CD4-positive, alpha-beta T cell (primary cell): ENCODE measurements at regions not wholly inside any gene's neighbourhood (a gene's known extent, or its start where the extent isn't known, plus 50 kb on each side); places are given as distances from the start of the nearest gene placed in this dataset.

Source experiments
- ATAC-seq: fragments of 200-7000 bp; cut with Tn5 transposase; one replicate; pipeline ENCODE4 v1.10.0; 2022; ENCODE audit warnings: mild to moderate bottlenecking; ENCODE audit not compliant: poor library complexity
- CTCF ChIA-PET: fragments of 350-600 bp; sonication (Branson Sonifier 250); formaldehyde crosslinking; loops from one replicate; lab custom pipeline; 2021; ENCODE audit warnings: antibody characterized with exemption, inconsistent platforms; lab: Charles Lee
- POLR2A ChIA-PET: fragments of 350-600 bp; sonication (Branson Sonifier 250); formaldehyde crosslinking; loops from one replicate; lab custom pipeline; 2021; ENCODE audit warnings: antibody characterized with exemption, inconsistent platforms; lab: Charles Lee
- DNase-seq, 14 experiments: peaks; one replicate each; pipeline ENCODE4 v3.0.0-alpha.2; 2013 to 2020; ENCODE audit warnings: mixed read lengths in 2 of 14
- H3K27ac ChIP-seq, 2 donors: one replicate each; pipeline versions ENCODE4 v1.5.1 to v1.7.0; 2013; ENCODE audit warnings: low read length in 2 of 2, low read depth in 1 of 2, mild to moderate bottlenecking in 1 of 2
- H3K27me3 ChIP-seq, 2 experiments: 1 replicate in 1 of 2; 2 replicates in 1 of 2; pipeline versions ENCODE4 v1.6.1 to v1.7.0; 2013; ENCODE audit warnings: low read length in 2 of 2, control low read depth in 1 of 2, mild to moderate bottlenecking in 1 of 2, moderate library complexity in 1 of 2; ENCODE audit not compliant: insufficient read depth in 2 of 2, control insufficient read depth in 1 of 2
- H3K36me3 ChIP-seq: one replicate; pipeline ENCODE4 v1.6.1; 2013; ENCODE audit warnings: low read length, control low read depth; ENCODE audit not compliant: insufficient read depth
- H3K4me1 ChIP-seq: one replicate; pipeline ENCODE4 v1.6.1; 2013; ENCODE audit warnings: low read length, control low read depth; ENCODE audit not compliant: insufficient read depth
- H3K4me3 ChIP-seq: one replicate; pipeline ENCODE4 v1.5.1; 2013; ENCODE audit warnings: mild to moderate bottlenecking, low read length, moderate library complexity
- H3K9me3 ChIP-seq, 2 experiments: 1 replicate in 1 of 2; 2 replicates in 1 of 2; pipeline versions ENCODE4 v1.6.1 to v1.7.0; 2013; ENCODE audit warnings: low read length in 2 of 2, mild to moderate bottlenecking in 2 of 2, control low read depth in 1 of 2, moderate library complexity in 1 of 2; ENCODE audit not compliant: control insufficient read depth in 1 of 2, insufficient read depth in 1 of 2
- H3K27ac Mint-ChIP-seq: one replicate; pipeline ENCODE4 v1.8.0; 2020; ENCODE audit warnings: mixed read lengths
- H3K27me3 Mint-ChIP-seq: one replicate; pipeline ENCODE4 v1.8.0; 2021; ENCODE audit warnings: mixed read lengths
- H3K36me3 Mint-ChIP-seq: one replicate; pipeline ENCODE4 v1.8.0; 2021; ENCODE audit warnings: low read depth, mixed read lengths
- H3K4me1 Mint-ChIP-seq: one replicate; pipeline ENCODE4 v1.8.0; 2021; ENCODE audit warnings: low read depth, mixed read lengths
- H3K4me3 Mint-ChIP-seq: one replicate; pipeline ENCODE4 v1.8.0; 2020; ENCODE audit warnings: mild to moderate bottlenecking, mixed read lengths
- H3K9me3 Mint-ChIP-seq: one replicate; pipeline ENCODE4 v1.8.0; 2020; ENCODE audit warnings: mixed read lengths
- intact Hi-C, 2 experiments: fragments of 100-400 bp; cut with DNase I in 1 of 2; cut with micrococcal nuclease in 1 of 2; formaldehyde crosslinking; loops; one replicate each; pipeline versions ENCODE4 v1.15.1 to v1.9.0; 2023 to 2025; cut with DNase I, micrococcal nuclease
- TF ChIP-seq, protein P1 (sequence below): fragments of 200-600 bp; IDR thresholded peaks from one replicate; pipeline ENCODE4 v1.8.0; 2022; ENCODE audit warnings: antibody characterized with exemption, mild to moderate bottlenecking

DNA sequence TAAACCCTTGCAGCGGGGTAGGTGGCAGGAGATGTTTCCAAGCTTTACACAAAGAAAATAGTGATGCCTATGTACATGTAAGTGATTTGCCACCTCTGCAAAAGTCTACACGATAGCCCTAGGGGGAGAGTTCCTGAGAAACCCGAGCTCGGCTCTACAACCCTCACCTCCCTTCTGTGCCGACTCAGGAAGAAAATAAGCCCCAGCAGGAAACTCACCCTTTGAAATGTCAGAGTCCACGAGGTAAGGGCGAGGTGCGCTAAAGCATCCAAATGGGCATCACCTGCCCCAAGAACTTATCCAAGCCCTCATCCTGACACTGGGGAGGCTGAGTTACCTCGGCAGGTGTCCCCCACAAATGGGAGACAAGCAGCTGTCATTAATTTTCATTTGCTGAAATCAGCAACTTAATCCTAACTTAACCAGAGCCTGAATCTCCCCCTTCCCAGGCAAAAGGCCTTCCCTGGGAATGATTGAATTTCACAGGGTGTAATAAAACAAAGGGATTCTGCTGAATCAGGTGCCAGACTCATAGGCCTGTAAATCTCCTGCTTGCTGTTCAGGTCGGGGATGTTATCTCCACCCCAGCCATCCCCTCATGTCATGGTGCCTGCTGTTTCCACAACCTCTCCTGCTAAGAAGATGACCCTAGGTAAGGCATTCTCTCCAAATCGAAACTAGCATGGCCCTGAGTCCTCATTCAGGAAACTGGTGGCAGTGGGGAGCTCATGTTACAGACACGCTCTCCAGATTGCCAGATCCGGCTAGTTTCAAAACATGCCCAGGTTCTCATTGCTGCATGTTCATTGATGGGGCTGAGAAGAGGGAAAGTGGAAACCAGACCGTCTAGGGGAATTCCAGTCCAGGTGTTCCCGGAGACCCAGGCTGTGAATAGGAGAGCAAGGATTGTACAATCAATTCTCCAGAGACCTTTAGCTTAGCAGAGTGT lies 105.3 kb upstream of the KIRREL3 start:
- H3K4me1 Mint-ChIP-seq = no peaks in the 10 kb centered on the region
- no peak overlapping the region for H3K27ac Mint-ChIP-seq
- TF ChIP-seq, protein P1, sequence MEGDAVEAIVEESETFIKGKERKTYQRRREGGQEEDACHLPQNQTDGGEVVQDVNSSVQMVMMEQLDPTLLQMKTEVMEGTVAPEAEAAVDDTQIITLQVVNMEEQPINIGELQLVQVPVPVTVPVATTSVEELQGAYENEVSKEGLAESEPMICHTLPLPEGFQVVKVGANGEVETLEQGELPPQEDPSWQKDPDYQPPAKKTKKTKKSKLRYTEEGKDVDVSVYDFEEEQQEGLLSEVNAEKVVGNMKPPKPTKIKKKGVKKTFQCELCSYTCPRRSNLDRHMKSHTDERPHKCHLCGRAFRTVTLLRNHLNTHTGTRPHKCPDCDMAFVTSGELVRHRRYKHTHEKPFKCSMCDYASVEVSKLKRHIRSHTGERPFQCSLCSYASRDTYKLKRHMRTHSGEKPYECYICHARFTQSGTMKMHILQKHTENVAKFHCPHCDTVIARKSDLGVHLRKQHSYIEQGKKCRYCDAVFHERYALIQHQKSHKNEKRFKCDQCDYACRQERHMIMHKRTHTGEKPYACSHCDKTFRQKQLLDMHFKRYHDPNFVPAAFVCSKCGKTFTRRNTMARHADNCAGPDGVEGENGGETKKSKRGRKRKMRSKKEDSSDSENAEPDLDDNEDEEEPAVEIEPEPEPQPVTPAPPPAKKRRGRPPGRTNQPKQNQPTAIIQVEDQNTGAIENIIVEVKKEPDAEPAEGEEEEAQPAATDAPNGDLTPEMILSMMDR = no peak
- no peaks in the 10 kb centered on the region for H3K4me1 ChIP-seq
- H3K36me3 ChIP-seq = no peaks in the 10 kb centered on the region
- H3K27me3 ChIP-seq = no peaks in the 10 kb centered on the region
- no peaks in the 10 kb centered on the region for H3K36me3 Mint-ChIP-seq
- H3K27ac ChIP-seq = no peak overlapping the region
- POLR2A ChIA-PET = no interaction called here
- no peak for ATAC-seq
- no peak overlapping the region for H3K4me3 ChIP-seq
- peaks cover 0 to 5% of the 10 kb centered on the region in 2 experiments for H3K9me3 ChIP-seq
- CTCF ChIA-PET = no interaction called here
- DNase-seq = no peak
- intact Hi-C loops = no loop called here
- H3K27me3 Mint-ChIP-seq = peaks cover 16% of the 10 kb centered on the region
- no peaks in the 10 kb centered on the region for H3K9me3 Mint-ChIP-seq
- no peak overlapping the region for H3K4me3 Mint-ChIP-seq

DNA sequence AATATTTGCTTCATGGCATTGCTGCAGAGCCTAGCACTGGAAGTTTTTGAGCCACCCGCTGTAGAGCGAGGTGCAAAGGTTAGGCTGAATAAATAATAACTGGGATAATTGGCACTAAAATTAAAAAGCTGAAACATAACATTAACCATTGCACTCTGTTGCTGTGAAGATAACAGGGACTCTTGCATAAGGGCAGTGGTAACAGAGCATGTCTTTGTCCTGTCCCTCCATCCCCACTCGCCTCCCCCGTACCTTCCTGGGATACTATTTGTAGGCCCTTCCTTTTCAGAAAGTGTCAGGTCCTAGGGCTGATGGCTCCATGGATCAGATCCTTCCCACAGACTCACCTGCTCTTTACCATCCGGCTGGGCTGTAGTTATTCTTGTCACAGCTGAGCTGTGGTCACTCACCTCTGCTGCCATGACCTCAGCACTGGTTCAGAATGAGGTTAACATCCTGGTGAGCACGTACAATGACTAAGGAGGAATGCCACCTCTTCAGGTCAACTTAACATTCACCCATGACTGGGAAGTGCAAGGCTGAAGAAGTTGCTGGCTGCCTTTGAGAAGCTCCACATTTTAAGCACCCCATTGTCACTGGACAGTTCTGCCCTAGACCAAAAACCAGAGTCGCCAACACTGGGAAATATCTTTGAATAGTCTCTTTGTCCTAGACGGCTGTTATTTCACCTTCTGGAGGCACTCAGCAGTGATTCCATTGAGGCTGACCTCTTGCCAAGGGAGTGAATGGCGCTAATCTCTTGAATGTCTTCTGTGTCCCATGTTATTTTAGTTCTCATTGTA lies 103.2 kb upstream of the KIRREL3 start:
- ATAC-seq = no peak

DNA sequence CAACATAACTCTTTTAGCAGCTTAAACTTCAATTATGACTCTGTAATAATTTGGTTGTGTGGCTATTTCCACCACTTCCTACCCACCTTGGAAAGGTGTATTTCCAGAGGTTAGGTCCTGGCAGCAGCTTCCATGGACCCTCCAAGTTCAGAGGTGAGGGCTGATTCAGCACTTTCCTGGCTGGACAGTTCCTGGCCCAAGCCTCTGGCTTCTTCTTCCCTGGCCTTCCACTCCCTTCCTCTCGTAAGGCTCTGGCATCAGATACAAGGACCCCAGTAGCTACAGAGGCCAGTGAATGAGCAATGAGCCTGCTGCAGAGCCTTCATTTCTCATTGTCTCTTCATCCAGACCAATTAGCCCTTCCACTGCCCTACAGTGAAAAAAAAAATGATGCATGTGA lies 98.1 kb upstream of the KIRREL3 start:
- Mint-ChIP-seq H3K4me3 (no peak overlapping the region), H3K9me3 (no peaks in the 10 kb centered on the region), H3K27ac (no peak overlapping the region), H3K36me3 (no peaks in the 10 kb centered on the region), H3K27me3 (peaks cover 4% of the 10 kb centered on the region), H3K4me1 (no peaks in the 10 kb centered on the region)
- DNase-seq (no peak), ATAC-seq (no peak)
- CTCF ChIA-PET = no interaction called here
- Histone ChIP-seq H3K9me3 (no peaks in the 10 kb centered on the region), H3K36me3 (no peaks in the 10 kb centered on the region), H3K27me3 (no peaks in the 10 kb centered on the region), H3K27ac (no peak overlapping the region), H3K4me3 (no peak overlapping the region), H3K4me1 (no peaks in the 10 kb centered on the region)
- POLR2A ChIA-PET = no interaction called here
- TF ChIP-seq, protein P1 = no peak
- intact Hi-C loops = no loop called here

More for the DNA sequence above, 103.2 kb upstream of the KIRREL3 start:
- Histone ChIP-seq H3K4me3 (no peak overlapping the region), H3K4me1 (no peaks in the 10 kb centered on the region), H3K27me3 (no peaks in the 10 kb centered on the region), H3K27ac (no peak overlapping the region), H3K36me3 (no peaks in the 10 kb centered on the region), H3K9me3 (peaks cover 0 to 5% of the 10 kb centered on the region in 2 experiments)
- no peaks in the 10 kb centered on the region for H3K9me3 Mint-ChIP-seq
- peaks cover 10% of the 10 kb centered on the region for H3K27me3 Mint-ChIP-seq
- TF ChIP-seq, protein P1 = no peak
- H3K4me3 Mint-ChIP-seq = no peak overlapping the region
- H3K4me1 Mint-ChIP-seq = no peaks in the 10 kb centered on the region
- no peak for DNase-seq
- no peak overlapping the region for H3K27ac Mint-ChIP-seq
- POLR2A ChIA-PET = no interaction called here
- CTCF ChIA-PET = no interaction called here
- intact Hi-C loops = no loop called here
- H3K36me3 Mint-ChIP-seq = no peaks in the 10 kb centered on the region
